B cell (primary cell): ENCODE measurements at regions not wholly inside any gene's neighbourhood (a gene's known extent, or its start where the extent isn't known, plus 50 kb on each side); places are given as distances from the start of the nearest gene placed in this dataset.

Experiments used
- CTCF ChIP-seq: fragments of 200-600 bp; IDR thresholded peaks from one replicate; pipeline ENCODE4 v1.8.0; 2022; ENCODE audit warnings: antibody characterized with exemption, mild to moderate bottlenecking
- EZH2 ChIP-seq: IDR thresholded peaks from 2 replicates; pipeline ENCODE4 v1.6.1; 2012; ENCODE audit warnings: borderline replicate concordance, low read depth, mild to moderate bottlenecking, moderate library complexity, low read length; ENCODE audit not compliant: insufficient read depth, poor library complexity, severe bottlenecking

GRCh38 chr11:45393334-45393733 is 107.2 kb upstream of the SYT13 start:
- TF ChIP-seq CTCF (no peak), EZH2 (no peak)
